Pancreas (tissue), 10 donors: ENCODE measurements at regions not wholly inside any gene's neighbourhood (a gene's known extent, or its start where the extent isn't known, plus 50 kb on each side); places are given as distances from the start of the nearest gene placed in this dataset.

Experiments used
- ATAC-seq, 4 donors: fragments of 200-7000 bp; cut with Tn5 transposase; one replicate each; pipeline versions ENCODE4 v1.8.0 to v1.9.1; 2020; ENCODE audit warnings: mild to moderate bottlenecking in 4 of 4, moderate library complexity in 4 of 4
- DNase-seq, 6 donors: peaks; one replicate each; pipeline ENCODE4 v3.0.0-alpha.2; 2020
- FAIRE-seq: peaks from 2 replicates; lab custom pipeline; 2012; peaks lifted over from hg19 to GRCh38; lab: Jason Lieb, UNC
- H3K27ac ChIP-seq, 4 donors: fragments of 200-600 bp; sonication (generic); 1 replicate in 3 of 4; 2 replicates in 1 of 4; pipeline versions ENCODE4 v1.5.0 to v1.8.0; 2020
- H3K27me3 ChIP-seq, 4 donors: fragments of 200-600 bp; one replicate each; pipeline ENCODE4 v1.8.0; 2021
- H3K36me3 ChIP-seq, 3 donors: fragments of 200-600 bp; sonication (generic) in 1 of 3; one replicate each; pipeline versions ENCODE4 v1.5.0 to v1.8.0; 2020 to 2021
- H3K4me1 ChIP-seq, 3 donors: fragments of 200-600 bp; one replicate each; pipeline ENCODE4 v1.8.0; 2021
- H3K4me3 ChIP-seq, 4 donors: fragments of 200-600 bp; sonication (generic) in 2 of 4; one replicate each; pipeline versions ENCODE4 v1.5.0 to v1.8.0; 2020 to 2021
- H3K9me3 ChIP-seq, 4 donors: fragments of 200-600 bp; one replicate each; pipeline ENCODE4 v1.8.0; 2021
- WGBS, 2 donors: extraction: QIAGEN DNeasy Blood & Tissue Kit; methylation state at CpG; one replicate each; pipeline ENCODE4 v1.1.7; 2013; 5-methylcytosine and 5-hydroxymethylcytosine counted together
- intact Hi-C, 3 donors: fragments of 100-400 bp; cut with DNase I; formaldehyde crosslinking; loops; one replicate each; pipeline versions ENCODE4 v1.11.1 to v1.14.2; 2022
- TF ChIP-seq, protein P1 (sequence below), 4 donors: fragments of 200-600 bp; sonication (generic) in 3 of 4; IDR thresholded peaks; one replicate each; pipeline versions ENCODE4 v1.5.0 to v1.8.0; 2021; ENCODE audit warnings: antibody characterized with exemption in 4 of 4
- donor health status: healthy with polysubstance abuse.
- donor health status: DM: no; HTN: no; CAD: no; lungs with moderate emphysema.
- donor health status: DM: no; HTN: no; CAD: no.
- donor health status: control.
- donor health status: control.
- donor health status: Bipolar disorder and iron deficiency.
- donor health status: DM: yes; HTN: yes; CAD: no.
- donor health status: DM: no; HTN: no; CAD: no.
- donor health status: DM: no; HTN: no; CAD: no.
- donor health status: DM: yes; HTN: yes; CAD: no.

- WGBS, 2 donors = 82 to 87% methylated on average over 5 of the region's 5 CpGs
- DNase-seq (no peak), ATAC-seq (no peak), FAIRE-seq (no peak)
- Histone ChIP-seq H3K4me3 (no peak overlapping the region), H3K4me1 (peaks cover 0 to 9% (median 4%) of the 10 kb centered on the region in 3 donors), H3K9me3 (no peaks in the 10 kb centered on the region), H3K27me3 (no peaks in the 10 kb centered on the region), H3K36me3 (no peaks in the 10 kb centered on the region), H3K27ac (no peak overlapping the region)
- TF ChIP-seq, protein P1, sequence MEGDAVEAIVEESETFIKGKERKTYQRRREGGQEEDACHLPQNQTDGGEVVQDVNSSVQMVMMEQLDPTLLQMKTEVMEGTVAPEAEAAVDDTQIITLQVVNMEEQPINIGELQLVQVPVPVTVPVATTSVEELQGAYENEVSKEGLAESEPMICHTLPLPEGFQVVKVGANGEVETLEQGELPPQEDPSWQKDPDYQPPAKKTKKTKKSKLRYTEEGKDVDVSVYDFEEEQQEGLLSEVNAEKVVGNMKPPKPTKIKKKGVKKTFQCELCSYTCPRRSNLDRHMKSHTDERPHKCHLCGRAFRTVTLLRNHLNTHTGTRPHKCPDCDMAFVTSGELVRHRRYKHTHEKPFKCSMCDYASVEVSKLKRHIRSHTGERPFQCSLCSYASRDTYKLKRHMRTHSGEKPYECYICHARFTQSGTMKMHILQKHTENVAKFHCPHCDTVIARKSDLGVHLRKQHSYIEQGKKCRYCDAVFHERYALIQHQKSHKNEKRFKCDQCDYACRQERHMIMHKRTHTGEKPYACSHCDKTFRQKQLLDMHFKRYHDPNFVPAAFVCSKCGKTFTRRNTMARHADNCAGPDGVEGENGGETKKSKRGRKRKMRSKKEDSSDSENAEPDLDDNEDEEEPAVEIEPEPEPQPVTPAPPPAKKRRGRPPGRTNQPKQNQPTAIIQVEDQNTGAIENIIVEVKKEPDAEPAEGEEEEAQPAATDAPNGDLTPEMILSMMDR (IDR thresholded peaks at IDR 0.05) = no peak
- intact Hi-C loops = no loop called here
Observed at GRCh38 chr12:123096741-123097140, 54.1 kb downstream of the PITPNM2 start.

- H3K4me3 ChIP-seq = no peak overlapping the region
- no peak for ATAC-seq
- H3K27me3 ChIP-seq = no peaks in the 10 kb centered on the region
- no peak overlapping the region for H3K27ac ChIP-seq
- no peaks in the 10 kb centered on the region for H3K9me3 ChIP-seq
- WGBS, 2 donors = 81 to 84% methylated on average over 8 of the region's 8 CpGs
- FAIRE-seq = no peak
- H3K4me1 ChIP-seq = peaks cover 0 to 9% (median 4%) of the 10 kb centered on the region in 3 donors
- H3K36me3 ChIP-seq = no peaks in the 10 kb centered on the region
- intact Hi-C loops = no loop called here
- TF ChIP-seq, protein P1 (IDR thresholded peaks at IDR 0.05) = no peak
- no peak for DNase-seq
Observed at GRCh38 chr12:123096182-123096581, 54.7 kb downstream of the PITPNM2 start.

GRCh38 chr12:123095078-123095881, 55.6 kb downstream of the PITPNM2 start:
- FAIRE-seq = no peak
- Histone ChIP-seq H3K9me3 (no peaks in the 10 kb centered on the region), H3K27me3 (no peaks in the 10 kb centered on the region), H3K27ac (no peak overlapping the region), H3K4me1 (peaks cover 0 to 9% (median 4%) of the 10 kb centered on the region in 3 donors), H3K36me3 (no peaks in the 10 kb centered on the region), H3K4me3 (no peak overlapping the region)
- no peak for DNase-seq
- TF ChIP-seq, protein P1 (IDR thresholded peaks at IDR 0.05) = no peak
- ATAC-seq = no peak
- intact Hi-C loops = no loop called here
- WGBS, 2 donors = 86% methylated on average over 25 of the region's 25 CpGs

DNA sequence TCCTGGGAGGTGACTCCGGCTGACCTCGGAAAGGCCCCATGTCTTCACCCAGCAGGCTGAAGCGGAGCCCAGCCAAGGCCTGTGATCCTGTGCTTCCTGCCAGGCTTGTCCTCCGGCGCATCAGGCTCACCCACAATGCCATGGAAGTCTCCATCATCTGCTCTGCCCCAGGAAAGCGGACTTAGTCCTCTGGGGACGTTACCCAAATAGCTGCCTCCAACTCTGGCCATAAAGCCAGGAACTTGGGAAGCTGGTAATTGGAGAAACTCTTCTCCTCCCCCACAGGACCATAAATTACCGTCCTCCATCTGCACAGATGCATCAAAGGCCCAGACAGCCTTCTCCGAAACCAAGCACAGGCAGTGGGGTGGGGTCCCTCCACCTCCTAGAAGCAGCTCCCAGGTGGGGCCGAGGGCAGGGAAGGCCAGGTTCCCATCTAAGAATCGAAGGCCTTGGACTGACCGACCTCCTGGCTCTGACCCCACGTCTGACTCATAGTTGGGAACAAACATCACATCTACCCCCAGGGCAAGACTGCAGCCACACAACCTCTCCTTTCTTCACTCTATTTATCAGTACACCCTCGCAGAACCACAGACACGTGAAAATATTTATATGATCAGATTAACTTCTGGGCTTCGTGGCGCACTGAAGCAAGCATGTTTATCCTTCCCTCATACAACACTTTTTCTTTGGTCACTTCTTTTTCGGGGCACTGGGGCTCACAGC, 56.4 kb downstream of the PITPNM2 start:
- DNase-seq (peak in 2 of 6 donors; percentile 35 to 39), FAIRE-seq (no peak), ATAC-seq (peak in 3 of 4 donors; percentile 61 to 78 (median 70))
- Histone ChIP-seq H3K27ac (no peak overlapping the region), H3K4me1 (peaks cover 0 to 9% (median 4%) of the 10 kb centered on the region in 3 donors), H3K9me3 (no peaks in the 10 kb centered on the region), H3K36me3 (no peaks in the 10 kb centered on the region), H3K4me3 (no peak overlapping the region), H3K27me3 (no peaks in the 10 kb centered on the region)
- intact Hi-C loops = no loop called here
- 56 to 63% methylated on average over 18 of the region's 18 CpGs for WGBS, 2 donors
- TF ChIP-seq, protein P1 (IDR thresholded peaks at IDR 0.05) = no peak
